ENCODE measurements at regions not wholly inside any gene's neighbourhood (a gene's known extent, or its start where the extent isn't known, plus 50 kb on each side); places are given as distances from the start of the nearest gene placed in this dataset. TPM values are rescaled to one million over a fixed set of nuclear protein-coding genes. Genes with fewer than 3 reads are reported as not detected.
"Not testable (repeated sequence)": the region's sequence is repeated elsewhere in the genome, so short reads cannot be mapped to it uniquely, and the experiment has no call there.

DNA sequence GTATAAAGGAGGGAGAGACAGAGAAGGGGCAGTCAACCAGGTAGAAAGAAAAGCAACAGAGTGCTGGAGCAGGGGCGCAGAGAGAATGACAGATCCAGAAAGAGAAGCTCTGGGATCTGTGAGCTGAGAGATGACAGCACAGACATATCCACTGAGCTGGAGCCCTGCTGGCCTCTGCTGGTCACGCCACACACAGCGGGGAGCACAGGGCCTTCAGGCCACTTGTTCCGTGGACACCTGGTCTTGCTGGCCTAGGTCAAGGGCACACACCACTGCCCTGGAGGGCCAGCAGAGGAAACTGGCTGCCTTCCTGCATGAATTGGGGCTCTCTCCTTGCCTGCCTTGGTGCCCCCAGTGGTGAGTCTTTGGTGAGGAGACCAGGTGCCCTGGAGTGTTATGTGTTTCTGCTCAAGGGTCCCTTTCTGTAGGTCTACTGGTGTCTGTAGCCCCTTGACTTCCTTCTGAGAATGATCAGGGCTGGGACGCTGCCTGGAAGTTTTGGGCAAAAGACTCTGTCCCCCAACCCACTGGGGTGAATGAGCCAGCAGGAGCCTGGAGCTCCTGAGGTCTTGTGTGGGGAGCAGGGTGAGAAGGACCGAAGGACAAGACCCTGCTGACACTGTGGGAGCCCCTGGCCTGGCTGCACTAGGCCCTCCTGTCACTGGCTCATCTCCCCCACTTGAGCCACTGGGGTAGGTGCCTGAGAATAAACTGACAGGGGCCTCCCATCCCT is 59.2 kb upstream of the ADAMTS2 start:
- Histone ChIP-seq H3K36me3 (ENCODE audit: insufficient read depth, low read length) (no peaks in the 10 kb centered on the region), H3K27me3 (ENCODE audit: control insufficient read depth, insufficient read depth, low read length) (no peaks in the 10 kb centered on the region), H3K4me1 (ENCODE audit: control insufficient read depth, insufficient read depth, low read length) (no peaks in the 10 kb centered on the region), H3K4me3 (ENCODE audit: low read length) (no peak overlapping the region), H3K9ac (ENCODE audit: low read depth, low read length) (no peak overlapping the region), H3K9me3 (replicated peaks; ENCODE audit: low read length) (peaks cover 4% of the 10 kb centered on the region), H3K4me2 (ENCODE audit: low read length) (no peak overlapping the region)

DNA sequence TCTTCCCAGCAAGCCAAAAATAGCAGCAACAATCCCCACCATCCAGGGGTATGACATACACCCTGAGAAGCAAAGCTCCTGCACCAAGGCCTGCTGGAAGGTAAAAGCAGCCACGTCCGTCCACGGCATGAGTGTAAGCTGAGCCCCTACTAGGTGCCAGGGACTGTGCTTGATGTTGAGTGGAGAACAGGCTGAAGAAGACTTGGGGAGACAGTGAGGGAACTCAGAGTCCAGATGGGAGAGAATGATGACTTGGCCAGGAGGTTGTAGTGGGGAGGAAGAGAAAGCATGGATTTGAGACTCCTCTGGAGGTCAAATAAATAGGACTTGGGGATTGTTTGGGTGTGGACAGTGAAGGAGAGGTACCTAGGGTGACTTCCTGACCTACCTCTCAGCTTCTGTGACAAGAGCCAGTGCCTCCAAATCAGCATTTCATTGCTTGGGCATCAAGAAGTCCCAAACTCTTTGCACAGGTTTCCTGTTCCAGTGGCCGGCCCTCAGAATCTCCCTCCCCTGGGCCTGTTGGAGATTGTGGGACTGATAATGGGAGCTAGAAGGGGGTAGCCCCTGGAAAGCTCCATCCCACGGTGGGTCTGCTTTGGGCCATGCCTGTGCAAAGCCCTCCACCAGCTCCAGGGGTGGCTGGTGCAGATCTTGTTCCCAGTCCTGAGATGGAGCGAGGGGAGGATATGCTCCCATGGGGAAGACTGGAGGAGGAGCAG is 58.3 kb upstream of the ADAMTS2 start:
- no peak overlapping the region for H3K9ac ChIP-seq (ENCODE audit: low read depth, low read length)
- no peaks in the 10 kb centered on the region for H3K36me3 ChIP-seq (ENCODE audit: insufficient read depth, low read length)
- peaks cover 4% of the 10 kb centered on the region for H3K9me3 ChIP-seq (replicated peaks; ENCODE audit: low read length)
- no peak overlapping the region for H3K4me3 ChIP-seq (ENCODE audit: low read length)
- no peaks in the 10 kb centered on the region for H3K4me1 ChIP-seq (ENCODE audit: control insufficient read depth, insufficient read depth, low read length)
- no peaks in the 10 kb centered on the region for H3K27me3 ChIP-seq (ENCODE audit: control insufficient read depth, insufficient read depth, low read length)
- no peak overlapping the region for H3K4me2 ChIP-seq (ENCODE audit: low read length)

DNA sequence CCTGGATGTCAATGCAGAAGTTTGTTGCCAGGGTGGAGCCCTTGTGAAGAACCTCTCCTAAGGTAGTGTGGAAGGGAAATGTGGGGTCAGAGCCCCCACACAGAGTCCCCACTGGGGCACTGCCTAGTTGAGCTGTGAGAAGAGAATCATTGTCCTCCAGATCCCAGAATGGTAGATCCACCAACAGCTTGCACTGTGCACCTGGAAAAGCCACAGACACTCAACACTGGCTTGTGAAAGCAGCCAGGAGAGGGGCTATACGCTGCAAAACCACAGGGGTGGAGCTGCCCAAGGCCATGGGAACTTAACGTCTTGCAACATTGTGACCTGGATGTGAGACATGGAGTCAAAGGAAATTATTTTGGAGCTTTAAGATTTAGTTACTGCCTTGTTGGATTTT is 55.2 kb upstream of the ADAMTS2 start:
- H3K4me3 ChIP-seq (ENCODE audit: low read length); H3K4me2 ChIP-seq (ENCODE audit: low read length); H3K9me3 ChIP-seq (replicated peaks; ENCODE audit: low read length); H3K27me3 ChIP-seq (ENCODE audit: control insufficient read depth, insufficient read depth, low read length); H3K9ac ChIP-seq (ENCODE audit: low read depth, low read length); H3K4me1 ChIP-seq (ENCODE audit: control insufficient read depth, insufficient read depth, low read length); H3K36me3 ChIP-seq (ENCODE audit: insufficient read depth, low read length): not testable (repeated sequence)

DNA sequence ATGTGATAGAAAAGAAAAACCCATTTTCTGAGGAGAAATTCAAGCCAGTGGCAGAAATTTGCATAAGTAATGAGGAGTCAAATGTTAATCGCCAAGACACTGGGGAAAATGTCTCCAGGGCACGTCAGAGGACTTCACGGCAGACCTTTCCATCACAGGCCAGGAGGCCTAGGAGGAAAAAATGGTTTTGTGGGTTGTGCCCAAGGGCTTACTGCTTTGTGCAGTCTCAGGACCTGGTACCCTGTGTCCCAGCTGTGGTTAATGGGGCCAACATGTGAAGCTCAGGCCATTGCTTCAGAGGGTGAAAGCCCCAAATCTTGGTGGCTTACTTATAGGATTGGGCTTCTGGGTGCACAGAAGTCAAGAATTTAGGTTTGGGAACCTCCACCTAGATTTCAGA is 54.8 kb upstream of the ADAMTS2 start:
- H3K4me3 ChIP-seq (ENCODE audit: low read length), result no peak overlapping the region
- no peak overlapping the region for H3K4me2 ChIP-seq (ENCODE audit: low read length)
- H3K4me1 ChIP-seq (ENCODE audit: control insufficient read depth, insufficient read depth, low read length), result no peaks in the 10 kb centered on the region
- no peak overlapping the region for H3K9ac ChIP-seq (ENCODE audit: low read depth, low read length)
- no peaks in the 10 kb centered on the region for H3K36me3 ChIP-seq (ENCODE audit: insufficient read depth, low read length)
- H3K27me3 ChIP-seq (ENCODE audit: control insufficient read depth, insufficient read depth, low read length), result no peaks in the 10 kb centered on the region
- H3K9me3 ChIP-seq (replicated peaks; ENCODE audit: low read length), result peaks cover 4% of the 10 kb centered on the region

DNA sequence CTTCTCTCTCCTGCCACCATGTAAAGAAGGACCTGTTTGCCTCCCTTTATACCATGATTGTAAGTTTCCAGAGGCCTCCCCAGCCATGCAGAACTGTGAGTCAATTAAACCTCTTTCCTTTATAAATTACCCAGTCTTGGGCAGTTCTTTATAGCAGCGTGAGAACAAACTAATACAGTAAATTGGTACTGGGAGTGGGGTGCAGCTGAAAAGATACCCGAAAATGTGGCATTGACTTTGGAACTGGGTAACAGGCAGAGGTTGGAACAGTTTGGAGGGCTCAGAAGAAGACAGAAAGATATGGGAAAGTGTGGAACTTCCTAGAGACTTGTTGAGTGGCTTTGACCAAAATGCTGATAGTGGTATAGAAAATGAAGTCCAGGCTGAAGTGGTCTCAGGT is 54.1 kb upstream of the ADAMTS2 start:
- not testable (repeated sequence) for H3K4me3 ChIP-seq (ENCODE audit: low read length); H3K36me3 ChIP-seq (ENCODE audit: insufficient read depth, low read length); H3K9ac ChIP-seq (ENCODE audit: low read depth, low read length); H3K9me3 ChIP-seq (replicated peaks; ENCODE audit: low read length); H3K27me3 ChIP-seq (ENCODE audit: control insufficient read depth, insufficient read depth, low read length); H3K4me2 ChIP-seq (ENCODE audit: low read length); H3K4me1 ChIP-seq (ENCODE audit: control insufficient read depth, insufficient read depth, low read length)

DNA sequence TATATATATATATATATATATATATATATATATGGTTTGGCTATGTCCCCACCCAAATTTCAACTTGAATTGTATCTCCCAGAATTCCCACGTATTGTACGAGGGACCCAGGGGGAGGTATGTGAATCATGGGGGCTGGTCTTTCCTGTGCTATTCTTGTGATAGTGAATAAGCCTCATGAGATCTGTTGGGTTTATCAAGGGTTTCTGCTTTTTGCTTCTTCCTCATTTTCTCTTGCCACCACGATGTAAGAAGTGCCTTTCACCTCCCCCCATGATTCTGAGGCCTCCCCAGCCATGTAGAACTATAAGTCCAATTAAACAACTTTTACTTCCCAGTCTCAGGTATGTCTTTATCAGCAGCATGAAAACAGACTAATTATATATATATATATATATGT is 52.3 kb upstream of the ADAMTS2 start:
- Histone ChIP-seq H3K4me3 (ENCODE audit: low read length) (no peak overlapping the region), H3K9ac (ENCODE audit: low read depth, low read length) (no peak overlapping the region), H3K4me1 (ENCODE audit: control insufficient read depth, insufficient read depth, low read length) (no peaks in the 10 kb centered on the region), H3K4me2 (ENCODE audit: low read length) (no peak overlapping the region), H3K36me3 (ENCODE audit: insufficient read depth, low read length) (no peaks in the 10 kb centered on the region), H3K27me3 (ENCODE audit: control insufficient read depth, insufficient read depth, low read length) (no peaks in the 10 kb centered on the region), H3K9me3 (replicated peaks; ENCODE audit: low read length) (peaks cover 4% of the 10 kb centered on the region)

Small RNA genes in the stretch of these regions (small RNA-seq; reads per million reads assigned to genes)
- gene RF00015, result not detected

All from skeletal muscle satellite cell (primary cell).